DOHH2 (cell line): ENCODE measurements at regions not wholly inside any gene's neighbourhood (a gene's known extent, or its start where the extent isn't known, plus 50 kb on each side); places are given as distances from the start of the nearest gene placed in this dataset.

ENCODE experiments used
- H3F3A ChIP-seq: fragments of 200-600 bp; sonication (generic), shearing (Covaris generic); 2 replicates; pipeline ENCODE4 v1.6.0; 2016; ENCODE audit warnings: antibody characterized with exemption, mild to moderate bottlenecking; ENCODE audit not compliant: control insufficient read depth, insufficient read depth
- H3K27ac ChIP-seq: fragments of 200-600 bp; sonication (generic); 2 replicates; pipeline ENCODE4 v1.5.1; 2014; ENCODE audit warnings: low read depth, mild to moderate bottlenecking, low read length, moderate library complexity
- H3K27me3 ChIP-seq: fragments of 200-600 bp; sonication (generic); 2 replicates; pipeline ENCODE4 v1.6.1; 2014; ENCODE audit warnings: mild to moderate bottlenecking, low read length, mixed read lengths; ENCODE audit not compliant: control insufficient read depth
- H3K36me3 ChIP-seq: fragments of 200-600 bp; sonication (generic); 2 replicates; pipeline ENCODE4 v1.6.1; 2014; ENCODE audit warnings: mild to moderate bottlenecking, low read length, moderate library complexity, mixed read lengths; ENCODE audit not compliant: control insufficient read depth
- H3K4me1 ChIP-seq: fragments of 200-600 bp; sonication (generic); 2 replicates; pipeline ENCODE4 v1.6.1; 2014; ENCODE audit warnings: mild to moderate bottlenecking, low read length, mixed read lengths; ENCODE audit not compliant: control insufficient read depth
- H3K4me2 ChIP-seq: fragments of 200-600 bp; sonication (generic); 2 replicates; pipeline ENCODE4 v1.6.0; 2014; ENCODE audit warnings: mild to moderate bottlenecking, low read length, moderate library complexity
- H3K4me3 ChIP-seq: fragments of 200-600 bp; sonication (generic); 2 replicates; pipeline ENCODE4 v1.5.1; 2014; ENCODE audit warnings: mild to moderate bottlenecking, low read length, mixed read lengths
- H3K79me2 ChIP-seq: fragments of 200-600 bp; sonication (generic); 2 replicates; pipeline ENCODE4 v1.6.1; 2014; ENCODE audit warnings: mild to moderate bottlenecking, low read length, mixed read lengths; ENCODE audit not compliant: control insufficient read depth
- H3K9me2 ChIP-seq: fragments of 200-600 bp; sonication (generic); replicated peaks from 2 replicates; pipeline ENCODE4 v1.6.1; 2014; ENCODE audit warnings: mild to moderate bottlenecking, low read length, mixed read lengths; ENCODE audit not compliant: control insufficient read depth
- H3K9me3 ChIP-seq: fragments of 200-600 bp; sonication (generic); 2 replicates; pipeline ENCODE4 v1.6.1; 2014; ENCODE audit warnings: antibody characterized with exemption, low read length, mixed read lengths; ENCODE audit not compliant: control insufficient read depth, insufficient read depth
- H4K20me1 ChIP-seq: fragments of 200-600 bp; sonication (generic); 2 replicates; pipeline ENCODE4 v1.6.0; 2014; ENCODE audit warnings: low read depth, mild to moderate bottlenecking, antibody characterized with exemption, low read length, moderate library complexity; ENCODE audit not compliant: control insufficient read depth, insufficient read depth
- EZH2phosphoT487 ChIP-seq: fragments of 200-600 bp; sonication (generic); IDR thresholded peaks from 2 replicates; pipeline ENCODE4 v1.6.1; 2017; ENCODE audit warnings: borderline replicate concordance, mild to moderate bottlenecking, antibody characterized with exemption, low read length, moderate library complexity, mixed read lengths
- TF ChIP-seq, protein P1 (sequence below): fragments of 200-600 bp; sonication (generic); IDR thresholded peaks from one replicate; pipeline ENCODE4 v1.5.1; 2014; ENCODE audit warnings: antibody characterized with exemption, mild to moderate bottlenecking, low read depth, low read length; ENCODE audit not compliant: poor library complexity, severe bottlenecking

DNA sequence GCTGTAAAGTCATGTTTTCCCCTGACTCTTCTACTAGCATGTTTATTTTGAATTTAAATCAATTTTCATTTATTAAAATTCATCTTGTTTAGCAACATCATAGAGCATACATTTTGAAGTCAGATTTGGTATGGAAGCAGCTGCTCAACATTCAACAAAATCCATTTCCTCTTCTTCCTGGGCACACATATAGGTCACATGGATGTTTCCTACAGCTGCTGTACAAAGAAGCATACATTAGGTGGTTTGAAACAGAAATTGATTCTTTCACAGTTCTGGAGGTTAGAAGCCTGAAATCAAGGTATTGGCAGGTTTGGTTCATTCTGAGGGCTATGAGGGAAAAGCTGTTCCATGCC is 495.2 kb downstream of the RFPL4B start:
- Histone ChIP-seq H3K9me2 (no peaks in the 10 kb centered on the region), H3K79me2 (no peaks in the 10 kb centered on the region), H3K9me3 (no peaks in the 10 kb centered on the region), H3K27me3 (no peaks in the 10 kb centered on the region), H3K27ac (no peak overlapping the region), H4K20me1 (no peaks in the 10 kb centered on the region), H3K4me1 (no peaks in the 10 kb centered on the region), H3K4me2 (no peak overlapping the region), H3K36me3 (no peaks in the 10 kb centered on the region), H3F3A (no peaks in the 10 kb centered on the region), H3K4me3 (no peak overlapping the region)
- no peak for TF ChIP-seq EZH2phosphoT487
- TF ChIP-seq, protein P1, sequence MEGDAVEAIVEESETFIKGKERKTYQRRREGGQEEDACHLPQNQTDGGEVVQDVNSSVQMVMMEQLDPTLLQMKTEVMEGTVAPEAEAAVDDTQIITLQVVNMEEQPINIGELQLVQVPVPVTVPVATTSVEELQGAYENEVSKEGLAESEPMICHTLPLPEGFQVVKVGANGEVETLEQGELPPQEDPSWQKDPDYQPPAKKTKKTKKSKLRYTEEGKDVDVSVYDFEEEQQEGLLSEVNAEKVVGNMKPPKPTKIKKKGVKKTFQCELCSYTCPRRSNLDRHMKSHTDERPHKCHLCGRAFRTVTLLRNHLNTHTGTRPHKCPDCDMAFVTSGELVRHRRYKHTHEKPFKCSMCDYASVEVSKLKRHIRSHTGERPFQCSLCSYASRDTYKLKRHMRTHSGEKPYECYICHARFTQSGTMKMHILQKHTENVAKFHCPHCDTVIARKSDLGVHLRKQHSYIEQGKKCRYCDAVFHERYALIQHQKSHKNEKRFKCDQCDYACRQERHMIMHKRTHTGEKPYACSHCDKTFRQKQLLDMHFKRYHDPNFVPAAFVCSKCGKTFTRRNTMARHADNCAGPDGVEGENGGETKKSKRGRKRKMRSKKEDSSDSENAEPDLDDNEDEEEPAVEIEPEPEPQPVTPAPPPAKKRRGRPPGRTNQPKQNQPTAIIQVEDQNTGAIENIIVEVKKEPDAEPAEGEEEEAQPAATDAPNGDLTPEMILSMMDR: no peak

- no peaks in the 10 kb centered on the region for H3K79me2 ChIP-seq
- no peak overlapping the region for H3K27ac ChIP-seq
- H3K4me3 ChIP-seq: no peak overlapping the region
- no peak overlapping the region for H3K4me2 ChIP-seq
- TF ChIP-seq, protein P1: no peak
- no peak for TF ChIP-seq EZH2phosphoT487
- H3K4me1 ChIP-seq: no peaks in the 10 kb centered on the region
- H3K9me2 ChIP-seq: no peaks in the 10 kb centered on the region
- H3K36me3 ChIP-seq: no peaks in the 10 kb centered on the region
- H3K27me3 ChIP-seq: no peaks in the 10 kb centered on the region
- no peaks in the 10 kb centered on the region for H4K20me1 ChIP-seq
- H3F3A ChIP-seq: no peaks in the 10 kb centered on the region
- no peaks in the 10 kb centered on the region for H3K9me3 ChIP-seq
Measured at GRCh38 chr6:112846681-112847080, 499.6 kb downstream of the RFPL4B start.

GRCh38 chr6:112851146-112851545 is 504.0 kb downstream of the RFPL4B start:
- no peaks in the 10 kb centered on the region for H4K20me1 ChIP-seq
- H3K36me3 ChIP-seq: no peaks in the 10 kb centered on the region
- H3K79me2 ChIP-seq: no peaks in the 10 kb centered on the region
- no peaks in the 10 kb centered on the region for H3K4me1 ChIP-seq
- no peaks in the 10 kb centered on the region for H3K9me3 ChIP-seq
- H3K9me2 ChIP-seq: no peaks in the 10 kb centered on the region
- H3K27ac ChIP-seq: no peak overlapping the region
- H3K4me2 ChIP-seq: no peak overlapping the region
- TF ChIP-seq, protein P1: no peak
- TF ChIP-seq EZH2phosphoT487: no peak
- H3K27me3 ChIP-seq: no peaks in the 10 kb centered on the region
- H3K4me3 ChIP-seq: no peak overlapping the region
- H3F3A ChIP-seq: no peaks in the 10 kb centered on the region

DNA sequence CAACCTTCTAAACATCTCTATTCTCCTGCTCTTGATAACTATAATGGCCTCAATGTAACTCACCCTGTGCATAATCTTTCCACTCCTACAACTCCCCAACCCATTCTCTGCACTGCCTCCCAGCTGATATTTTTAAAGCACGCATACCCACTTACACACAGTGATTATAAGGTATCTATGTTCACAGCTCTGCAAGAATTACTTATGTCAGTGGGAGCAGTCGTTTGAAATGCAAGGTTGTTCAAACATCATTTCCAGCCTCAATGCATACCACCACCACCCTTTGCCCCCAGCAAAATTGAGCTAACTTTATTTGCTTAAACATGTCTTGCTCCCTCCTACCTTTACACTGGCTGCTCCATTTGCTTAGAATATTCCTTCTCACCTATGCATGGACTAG is 506.0 kb downstream of the RFPL4B start:
- Histone ChIP-seq H3K9me2 (no peaks in the 10 kb centered on the region), H3K27ac (no peak overlapping the region), H3F3A (no peaks in the 10 kb centered on the region), H3K4me1 (no peaks in the 10 kb centered on the region), H3K36me3 (no peaks in the 10 kb centered on the region), H3K27me3 (no peaks in the 10 kb centered on the region), H4K20me1 (no peaks in the 10 kb centered on the region), H3K4me3 (no peak overlapping the region), H3K4me2 (no peak overlapping the region), H3K79me2 (no peaks in the 10 kb centered on the region), H3K9me3 (no peaks in the 10 kb centered on the region)
- TF ChIP-seq, protein P1: no peak
- TF ChIP-seq EZH2phosphoT487: no peak
